ENCODE measurements at regions not wholly inside any gene's neighbourhood (a gene's known extent, or its start where the extent isn't known, plus 50 kb on each side); places are given as distances from the start of the nearest gene placed in this dataset.

GRCh38 chr1:184813528-184814089, 59.0 kb upstream of the EDEM3 start:
- no peak for DNase-seq

- no peak for DNase-seq
Measured at GRCh38 chr1:184811439-184812111, 56.9 kb upstream of the EDEM3 start.

DNA sequence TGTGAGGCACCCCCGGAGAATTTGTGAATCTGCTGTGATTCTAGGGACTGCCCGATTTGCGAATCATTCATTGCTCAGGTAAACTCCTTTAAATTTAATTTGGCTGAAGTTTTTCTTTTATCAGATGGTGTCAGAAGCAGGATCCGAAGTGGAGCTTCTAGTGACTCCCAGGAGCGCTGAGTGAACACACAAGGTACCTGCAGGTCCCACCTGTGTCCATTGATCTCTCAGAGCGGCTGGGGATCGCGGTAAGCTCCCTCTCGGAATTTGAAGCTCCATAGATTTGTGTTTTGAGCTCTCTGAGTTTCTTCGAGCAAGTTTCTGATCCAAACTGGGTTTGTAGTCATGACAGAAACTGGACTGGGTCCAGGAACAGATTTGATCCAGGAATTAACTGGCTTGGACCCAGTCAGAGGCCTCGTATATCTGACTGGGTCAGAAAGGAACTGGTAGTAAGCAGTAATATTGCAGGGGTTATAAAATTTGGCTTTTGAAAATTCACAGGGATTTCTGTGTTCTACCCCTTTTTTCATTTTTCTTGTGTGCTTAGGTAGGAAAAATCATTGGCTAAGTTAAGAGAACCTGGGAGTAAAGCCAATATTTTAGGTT, 56.2 kb upstream of the EDEM3 start:
- DNase-seq: no peak

GRCh38 chr1:184806296-184806721, 51.7 kb upstream of the EDEM3 start:
- DNase-seq: no peak

DNA sequence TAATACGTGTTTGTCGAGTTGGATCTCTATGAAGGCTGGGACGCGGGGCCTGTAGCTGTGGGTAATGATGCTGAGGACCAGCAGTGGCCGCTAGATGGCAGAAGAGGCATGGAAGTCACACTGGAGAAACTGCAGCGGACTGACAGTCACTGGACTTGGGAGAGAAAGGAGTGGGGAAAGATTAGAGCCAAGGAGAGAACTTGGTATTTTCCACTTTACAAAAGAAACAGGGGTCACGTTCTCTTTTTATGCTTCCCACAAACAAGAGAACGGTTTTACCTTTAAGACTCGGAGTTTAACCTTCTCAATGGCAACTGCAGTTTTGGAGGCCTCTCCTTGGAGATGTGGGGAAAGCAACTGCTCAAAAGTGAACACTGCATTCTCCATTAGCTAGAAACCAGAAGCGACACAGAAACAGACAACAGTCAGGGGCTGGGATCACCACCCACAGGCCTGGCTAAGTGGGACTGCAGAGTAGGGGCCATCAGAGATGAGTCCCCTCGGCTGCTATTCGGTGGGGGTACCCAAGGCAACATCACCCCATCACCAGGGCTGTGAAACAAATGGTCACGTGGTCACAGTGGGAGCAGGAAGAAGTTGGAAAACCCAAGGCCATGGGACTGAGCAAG, 51.1 kb upstream of the EDEM3 start:
- peak; percentile 80 for DNase-seq
